Lower lobe of right lung (tissue), 2 donors: ENCODE measurements at regions not wholly inside any gene's neighbourhood (a gene's known extent, or its start where the extent isn't known, plus 50 kb on each side); places are given as distances from the start of the nearest gene placed in this dataset.

ENCODE experiments used
- ATAC-seq, 2 donors: fragments of 200-7000 bp; cut with Tn5 transposase; one replicate each; pipeline ENCODE4 v1.9.1; 2020 to 2022; ENCODE audit warnings: mild to moderate bottlenecking in 2 of 2, moderate library complexity in 2 of 2
- DNase-seq: peaks from one replicate; pipeline ENCODE4 v3.0.0-alpha.2; 2020
- H3K27ac ChIP-seq: fragments of 200-600 bp; one replicate; pipeline ENCODE4 v1.8.0; 2022
- H3K27me3 ChIP-seq: fragments of 200-600 bp; one replicate; pipeline ENCODE4 v1.8.0; 2022; ENCODE audit warnings: low read depth
- H3K36me3 ChIP-seq: fragments of 200-600 bp; one replicate; pipeline ENCODE4 v1.8.0; 2022; ENCODE audit warnings: mild to moderate bottlenecking
- H3K4me1 ChIP-seq: fragments of 200-600 bp; one replicate; pipeline ENCODE4 v1.8.0; 2022
- H3K4me3 ChIP-seq: fragments of 200-600 bp; one replicate; pipeline ENCODE4 v1.8.0; 2022; ENCODE audit warnings: mild to moderate bottlenecking
- H3K9me3 ChIP-seq: fragments of 200-600 bp; one replicate; pipeline ENCODE4 v1.8.0; 2022
- CTCF ChIP-seq: fragments of 200-600 bp; IDR thresholded peaks from one replicate; pipeline ENCODE4 v1.8.0; 2022; ENCODE audit warnings: antibody characterized with exemption, mild to moderate bottlenecking
- intact Hi-C: fragments of 100-400 bp; cut with DNase I; formaldehyde crosslinking; loops from one replicate; pipeline ENCODE4 v1.11.0; 2022
- donor health status: DM: no; HTN: yes; CAD: no; lungs with severe emphysema.

GRCh38 chr14:98634043-98634820 is 637.8 kb downstream of the BCL11B start:
- no peak overlapping the region for H3K27ac ChIP-seq
- no peaks in the 10 kb centered on the region for H3K36me3 ChIP-seq
- no peaks in the 10 kb centered on the region for H3K27me3 ChIP-seq
- intact Hi-C loops, result no loop called here
- H3K4me3 ChIP-seq, result no peak overlapping the region
- no peak for TF ChIP-seq CTCF
- no peaks in the 10 kb centered on the region for H3K9me3 ChIP-seq
- ATAC-seq (no peak), DNase-seq (no peak)
- H3K4me1 ChIP-seq, result no peaks in the 10 kb centered on the region

- ATAC-seq, result no peak
Measured at GRCh38 chr14:98638366-98638765, 633.6 kb downstream of the BCL11B start.

GRCh38 chr14:98647754-98648153 is 624.2 kb downstream of the BCL11B start:
- no peak overlapping the region for H3K4me3 ChIP-seq
- no peak for DNase-seq
- no peaks in the 10 kb centered on the region for H3K36me3 ChIP-seq
- no peak overlapping the region for H3K27ac ChIP-seq
- H3K4me1 ChIP-seq, result no peaks in the 10 kb centered on the region
- TF ChIP-seq CTCF, result no peak
- H3K9me3 ChIP-seq, result no peaks in the 10 kb centered on the region
- H3K27me3 ChIP-seq, result no peaks in the 10 kb centered on the region
- intact Hi-C loops, result no loop called here
- ATAC-seq, result no peak

More at GRCh38 chr14:98638366-98638765, 633.6 kb downstream of the BCL11B start:
- Histone ChIP-seq H3K27me3 (no peaks in the 10 kb centered on the region), H3K4me1 (no peaks in the 10 kb centered on the region), H3K9me3 (no peaks in the 10 kb centered on the region), H3K36me3 (no peaks in the 10 kb centered on the region), H3K27ac (no peak overlapping the region), H3K4me3 (no peak overlapping the region)
- intact Hi-C loops, result no loop called here
- no peak for DNase-seq
- no peak for TF ChIP-seq CTCF

GRCh38 chr14:98651037-98651436 is 621.0 kb downstream of the BCL11B start:
- Histone ChIP-seq H3K36me3 (no peaks in the 10 kb centered on the region), H3K27me3 (no peaks in the 10 kb centered on the region), H3K4me3 (no peak overlapping the region), H3K4me1 (no peaks in the 10 kb centered on the region), H3K9me3 (no peaks in the 10 kb centered on the region), H3K27ac (no peak overlapping the region)
- ATAC-seq (no peak), DNase-seq (no peak)
- TF ChIP-seq CTCF, result no peak
- intact Hi-C loops, result no loop called here

GRCh38 chr14:98665007-98665406 is 607.0 kb downstream of the BCL11B start:
- no peaks in the 10 kb centered on the region for H3K4me1 ChIP-seq
- H3K36me3 ChIP-seq, result no peaks in the 10 kb centered on the region
- H3K4me3 ChIP-seq, result no peak overlapping the region
- no peaks in the 10 kb centered on the region for H3K27me3 ChIP-seq
- H3K9me3 ChIP-seq, result no peaks in the 10 kb centered on the region
- DNase-seq (no peak), ATAC-seq (no peak)
- intact Hi-C loops, result no loop called here
- no peak overlapping the region for H3K27ac ChIP-seq
- no peak for TF ChIP-seq CTCF
